GM23338 (cell line): ENCODE measurements at regions not wholly inside any gene's neighbourhood (a gene's known extent, or its start where the extent isn't known, plus 50 kb on each side); places are given as distances from the start of the nearest gene placed in this dataset.

Experiments
- CREB1 ChIP-seq: fragments of 250-450 bp; sonication (Bioruptor Pico); IDR thresholded peaks from 2 replicates; pipeline ENCODE4 v1.5.0; 2020; ENCODE audit warnings: low read depth, mild to moderate bottlenecking, moderate library complexity
- CTCF ChIP-seq, 2 experiments: fragments of 200-600 bp in 1 of 2; sonication (generic) in 1 of 2; conservative IDR thresholded peaks; 2 replicates each; pipeline versions ENCODE4 v1.5.1 to v1.6.1; 2016 to 2017; ENCODE audit warnings: antibody characterized with exemption in 2 of 2, low read depth in 2 of 2, mild to moderate bottlenecking in 2 of 2, moderate library complexity in 1 of 2
- ETS1 ChIP-seq: IDR thresholded peaks from 2 replicates; pipeline ENCODE4 v1.6.1; 2016; ENCODE audit warnings: antibody characterized with exemption
- EZH2phosphoT487 ChIP-seq: fragments of 200-600 bp; sonication (generic); IDR thresholded peaks from one replicate; pipeline ENCODE4 v1.8.1; 2018; ENCODE audit warnings: antibody characterized with exemption; ENCODE audit not compliant: unreplicated experiment
- NANOG ChIP-seq: IDR thresholded peaks from 2 replicates; pipeline ENCODE4 v1.6.1; 2016; ENCODE audit warnings: antibody characterized with exemption, borderline replicate concordance
- POLR2AphosphoS5 ChIP-seq: IDR thresholded peaks from 2 replicates; pipeline ENCODE4 v1.6.1; 2016; ENCODE audit warnings: antibody characterized with exemption, low read depth
- STAT1 ChIP-seq: IDR thresholded peaks from one replicate; pipeline ENCODE4 v1.6.1; 2016; ENCODE audit warnings: antibody characterized with exemption; ENCODE audit not compliant: unreplicated experiment
- ZNF331 ChIP-seq: fragments of 250-450 bp; sonication (Bioruptor Pico); IDR thresholded peaks from 2 replicates; pipeline ENCODE4 v1.5.0; 2020; ENCODE audit warnings: low read depth, mild to moderate bottlenecking, moderate library complexity
- ZNF462 ChIP-seq: fragments of 250-450 bp; sonication (Bioruptor Pico); IDR thresholded peaks from 2 replicates; pipeline ENCODE4 v1.5.0; 2020; ENCODE audit warnings: mild to moderate bottlenecking, moderate library complexity

GRCh38 chr13:72195044-72195704 lies 328.2 kb upstream of the DACH1 start (continued):
- TF ChIP-seq ZNF462 (no peak), POLR2AphosphoS5 (no peak), ETS1 (no peak), NANOG (no peak), CTCF (conservative IDR thresholded peaks at IDR 0.05; ENCODE audit: low read depth in 2 of 2) (no peak), ZNF331 (CRISPR knock-in tag) (no peak), EZH2phosphoT487 (no peak), CREB1 (CRISPR knock-in tag) (no peak), STAT1 (no peak)
